DMS153 treated with DMSO at 0.1 percent for 48 hours (cell line): ENCODE measurements at regions not wholly inside any gene's neighbourhood (a gene's known extent, or its start where the extent isn't known, plus 50 kb on each side); places are given as distances from the start of the nearest gene placed in this dataset.
"Not testable (repeated sequence)": the region's sequence is repeated elsewhere in the genome, so short reads cannot be mapped to it uniquely, and the experiment has no call there.

Experiments used
- DNase-seq: peaks from one replicate; lab custom pipeline; 2025; ENCODE audit not compliant: unreplicated experiment; lab: John Stamatoyannopoulos, UW

DNA sequence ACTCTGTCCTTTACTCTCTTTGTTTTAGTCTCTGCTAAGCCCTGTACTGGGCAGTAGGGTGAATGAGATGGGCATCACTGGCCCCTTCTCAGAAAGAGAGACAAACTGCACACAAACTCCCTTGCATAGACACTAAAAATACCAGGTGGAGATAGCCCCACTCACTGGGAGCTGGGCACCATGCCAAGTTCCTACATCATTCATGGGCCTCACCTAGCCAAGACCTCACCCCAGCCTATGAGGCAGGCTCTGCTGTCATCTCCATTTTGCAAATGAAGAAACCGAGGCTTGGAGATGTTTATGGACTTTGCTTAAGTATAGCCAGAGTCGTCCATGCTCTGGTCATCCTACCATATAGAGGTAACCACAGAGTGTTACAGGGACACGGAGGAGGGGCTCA is 499.8 kb upstream of the CDH11 start:
- peak; percentile 20 for DNase-seq

DNA sequence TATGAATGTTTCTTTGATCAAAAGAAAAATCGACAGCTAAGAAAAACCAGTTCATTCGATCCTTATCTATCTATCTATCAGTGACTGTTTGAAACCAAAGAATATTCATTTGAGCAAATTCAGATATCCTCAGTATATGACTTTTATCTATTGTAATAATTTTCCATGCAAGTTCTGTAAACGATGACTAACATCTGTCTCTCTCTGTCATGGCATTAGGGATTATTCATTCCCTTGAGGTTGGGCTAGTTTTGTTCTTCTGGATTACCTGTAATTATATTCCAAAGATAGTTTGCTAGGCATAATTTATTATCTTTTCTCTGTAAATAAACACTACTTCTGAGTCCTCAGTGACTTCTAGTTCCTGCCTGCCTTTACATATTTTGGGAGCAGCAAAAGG is 497.7 kb upstream of the CDH11 start:
- no peak for DNase-seq

DNA sequence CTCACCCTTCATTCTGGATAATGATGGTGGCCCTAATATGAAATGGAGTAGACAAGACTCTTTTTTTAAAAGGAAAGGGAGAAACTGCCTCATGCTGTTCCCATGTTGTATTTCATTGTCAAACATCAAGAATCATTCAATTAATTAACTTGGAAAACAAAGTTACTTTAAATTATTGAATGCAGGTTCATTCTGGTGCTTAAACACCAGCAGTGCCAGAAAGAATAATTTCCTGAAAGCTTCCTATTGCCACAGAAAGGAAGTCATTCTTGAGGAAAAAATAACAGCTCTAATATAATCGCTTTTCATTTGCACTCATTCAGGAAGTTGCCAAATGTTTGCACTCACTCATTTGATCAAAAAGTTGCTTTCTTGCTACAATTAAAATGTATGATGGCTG is 497.1 kb upstream of the CDH11 start:
- DNase-seq, result no peak

DNA sequence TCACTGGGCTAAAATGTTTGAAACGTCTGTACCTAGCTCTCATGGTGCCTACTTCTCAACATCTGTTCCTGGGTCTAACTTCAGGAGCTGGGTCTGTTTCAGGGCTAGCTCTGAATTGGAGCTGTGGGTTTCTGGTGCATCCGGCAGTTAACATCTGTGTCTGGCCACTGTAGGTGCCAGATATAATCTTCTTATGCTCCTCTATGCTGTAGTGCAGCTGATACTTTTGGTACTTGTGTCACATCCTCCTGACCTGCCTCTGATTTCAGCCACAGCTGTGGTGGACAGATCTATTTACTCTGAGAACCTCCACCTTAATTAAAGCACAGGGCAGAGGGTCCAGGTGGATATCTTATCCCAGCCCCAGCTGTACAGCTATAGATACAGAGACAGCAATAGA is 496.5 kb upstream of the CDH11 start:
- DNase-seq, result no peak

DNA sequence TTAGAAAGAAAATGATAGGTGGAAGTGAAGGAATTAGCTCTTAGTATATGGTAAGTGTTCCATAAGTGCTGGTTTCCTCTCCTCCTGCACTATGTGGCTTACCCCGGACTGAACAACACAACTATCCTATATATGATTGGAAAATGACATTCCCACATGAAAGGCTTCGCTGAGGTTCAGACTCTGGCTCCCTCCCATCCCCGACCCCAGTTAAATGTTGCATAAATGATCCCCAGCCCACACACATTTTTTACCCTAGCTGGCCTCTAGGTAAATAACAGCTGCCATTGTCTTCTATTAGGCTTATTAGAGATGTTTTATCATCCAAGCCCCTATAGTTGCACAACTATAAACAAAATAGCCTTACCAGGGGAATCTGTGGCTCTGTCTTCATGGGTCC is 495.6 kb upstream of the CDH11 start:
- DNase-seq, result no peak

DNA sequence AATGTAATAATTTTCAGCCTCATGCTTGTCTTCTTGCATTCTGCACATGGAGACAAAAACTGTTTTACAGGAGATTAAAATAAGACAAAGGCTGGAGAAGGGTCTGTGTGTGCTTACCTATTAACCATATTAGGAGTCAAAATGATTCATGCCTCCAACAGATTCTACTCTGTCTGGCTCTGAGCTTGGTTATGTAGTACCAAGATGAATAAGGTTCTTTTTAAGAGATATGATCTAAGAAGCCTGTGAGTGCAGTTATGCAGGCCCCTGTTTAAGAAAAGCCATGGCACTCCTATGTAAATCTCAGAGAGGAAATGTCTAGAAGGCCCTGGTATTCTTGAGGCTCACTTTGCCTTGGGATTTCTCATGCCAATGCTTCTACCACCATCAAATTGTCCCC is 486.6 kb upstream of the CDH11 start:
- no peak for DNase-seq

DNA sequence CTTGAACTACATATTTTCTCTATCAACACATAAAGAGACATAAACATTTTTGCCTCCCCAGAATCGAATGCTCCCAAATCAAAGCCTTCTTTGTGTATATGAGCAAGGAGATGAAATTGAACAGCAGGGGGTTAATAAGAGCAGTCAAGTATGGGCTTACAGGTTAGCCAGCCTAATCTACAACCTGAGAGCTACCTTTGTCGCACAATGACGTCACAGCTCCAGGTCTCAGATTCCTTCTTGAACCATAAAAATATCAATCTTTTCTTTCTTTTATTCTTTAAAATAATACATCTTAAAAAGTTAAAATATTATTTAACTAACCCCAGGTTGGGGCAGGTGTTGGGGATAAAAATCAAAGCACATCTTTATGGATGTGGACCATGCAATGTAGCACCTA is 482.9 kb upstream of the CDH11 start:
- DNase-seq, result no peak

DNA sequence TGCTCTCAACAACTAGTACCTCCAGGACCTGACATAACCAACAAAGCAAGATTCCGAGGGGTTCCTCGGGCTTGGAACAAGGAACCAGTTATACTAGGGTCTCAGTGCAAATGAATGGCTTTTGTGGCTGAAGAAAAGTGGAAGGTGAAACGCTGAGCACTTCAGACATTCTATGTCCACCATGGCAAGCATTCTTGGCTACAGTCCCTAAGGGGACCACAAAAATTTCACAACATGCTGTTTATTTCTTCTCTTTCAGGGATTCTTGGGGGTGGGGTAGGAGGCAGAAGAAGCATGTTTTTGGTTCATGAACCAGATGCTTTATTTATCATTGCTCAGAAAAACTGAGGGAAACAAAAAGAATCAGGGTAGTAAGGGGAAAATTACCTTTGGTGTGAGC is 479.9 kb upstream of the CDH11 start:
- DNase-seq, result no peak

DNA sequence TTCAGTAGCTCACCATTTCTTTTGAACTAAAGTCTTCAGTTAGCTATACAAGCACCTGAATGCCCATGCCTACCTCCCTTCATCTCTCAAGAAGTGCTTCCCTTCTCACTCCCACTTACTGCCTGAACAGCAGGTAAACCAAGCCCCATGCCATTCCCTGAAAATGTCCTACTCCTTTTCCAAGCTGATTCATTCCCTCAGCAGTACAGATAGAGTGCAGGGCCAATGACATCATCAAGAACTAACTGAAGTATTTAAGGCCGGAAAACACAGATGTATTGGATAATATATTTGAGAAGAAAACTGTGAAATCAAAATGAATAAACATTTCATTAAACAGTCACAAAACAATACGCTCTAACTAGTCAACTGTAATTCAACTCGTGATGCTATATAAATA is 478.8 kb upstream of the CDH11 start:
- DNase-seq, result no peak

DNA sequence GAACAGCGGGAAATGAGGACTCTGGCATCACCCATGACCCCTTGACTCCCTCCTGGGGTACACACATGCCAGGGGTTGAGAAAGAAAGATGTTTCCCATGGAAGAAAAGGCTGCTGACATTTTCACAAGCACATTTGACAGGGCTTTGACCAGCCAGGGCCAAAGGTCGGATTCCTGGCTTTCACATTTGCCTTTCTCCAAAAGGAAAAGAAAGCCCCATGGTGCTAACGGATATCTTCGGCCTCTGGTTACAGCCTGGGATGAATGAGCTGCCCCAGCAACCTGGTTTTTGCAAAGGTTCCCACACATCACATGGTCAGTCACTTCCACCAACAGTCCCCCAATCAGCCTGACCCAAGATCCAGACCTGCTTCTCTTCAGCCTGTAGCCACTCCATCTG is 478.2 kb upstream of the CDH11 start:
- no peak for DNase-seq

DNA sequence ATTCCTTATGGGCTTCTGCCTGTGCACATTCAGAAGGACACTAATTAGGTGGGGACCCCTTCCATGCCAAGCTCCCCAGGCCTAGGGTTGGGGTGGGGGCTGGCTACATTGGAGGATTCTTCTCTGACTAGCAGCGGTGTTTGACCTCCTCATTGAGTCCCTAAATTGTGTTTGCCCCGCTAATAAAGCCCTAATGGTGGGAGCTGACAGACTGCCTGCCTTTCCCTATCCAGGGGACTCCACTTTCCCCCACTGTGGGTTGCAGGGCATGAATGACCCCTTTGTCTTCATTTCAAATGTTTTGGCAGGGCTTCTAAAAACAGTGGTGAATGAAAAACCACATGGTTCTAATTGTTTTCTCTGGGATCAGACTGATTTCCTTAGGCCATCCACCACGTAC is 476.8 kb upstream of the CDH11 start:
- no peak for DNase-seq

DNA sequence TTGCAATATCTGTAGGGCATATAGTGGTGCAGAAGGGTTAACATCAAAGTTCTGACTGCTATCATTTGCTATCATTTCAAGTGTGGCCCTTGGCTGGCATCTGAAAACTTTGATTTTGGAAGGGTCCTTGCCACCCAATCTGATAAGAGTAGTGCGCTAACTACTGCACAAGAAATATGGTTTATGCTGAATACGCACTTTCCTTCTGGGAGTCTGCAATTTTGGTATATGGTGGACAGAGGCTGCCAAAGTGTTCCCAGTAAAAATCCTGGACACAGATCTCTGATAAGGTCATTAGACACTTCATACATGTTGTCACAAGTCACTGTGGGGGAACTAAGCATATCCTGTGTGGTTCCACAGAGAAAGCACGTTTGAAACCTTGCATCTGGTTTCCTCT is 461.6 kb upstream of the CDH11 start:
- no peak for DNase-seq

DNA sequence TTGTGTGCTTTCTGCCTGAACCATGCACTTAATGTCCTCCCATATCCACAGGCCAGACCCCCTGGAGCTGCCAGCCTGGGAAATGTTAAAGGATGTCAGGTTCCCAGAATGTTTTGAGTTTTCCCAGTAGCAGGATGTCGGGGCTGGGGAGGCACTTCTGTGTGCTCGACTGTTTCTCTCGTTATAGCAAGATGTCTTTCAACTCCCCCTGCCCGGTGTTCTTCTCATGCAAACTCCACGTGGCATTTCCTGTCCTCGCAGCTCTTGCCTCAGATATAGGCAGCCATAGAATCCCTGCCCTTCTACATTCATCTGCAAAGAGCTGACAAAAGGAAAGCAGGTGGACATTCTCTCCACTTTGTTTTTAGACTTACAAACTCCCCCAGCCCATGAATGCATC is 457.2 kb upstream of the CDH11 start:
- DNase-seq, result no peak

DNA sequence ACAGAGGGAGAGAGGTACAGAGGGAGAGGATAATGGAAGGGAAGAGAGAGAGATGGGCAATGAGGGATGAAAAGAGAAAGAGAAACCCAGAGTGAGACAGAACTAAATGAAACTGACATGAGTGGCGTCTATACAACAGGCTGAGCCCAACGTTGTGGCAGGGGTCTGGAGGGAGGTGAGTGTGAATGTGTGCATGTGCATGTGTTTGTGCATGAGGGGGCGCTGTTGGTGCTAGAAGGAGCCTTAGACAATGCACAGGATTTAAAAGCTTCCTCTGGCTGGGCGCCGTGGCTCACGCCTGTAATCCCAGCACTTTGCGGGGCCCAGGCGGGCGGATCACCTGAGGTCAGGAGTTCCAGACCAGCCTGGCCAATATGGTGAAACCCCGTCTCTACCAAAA is 454.8 kb upstream of the CDH11 start:
- no peak for DNase-seq

DNA sequence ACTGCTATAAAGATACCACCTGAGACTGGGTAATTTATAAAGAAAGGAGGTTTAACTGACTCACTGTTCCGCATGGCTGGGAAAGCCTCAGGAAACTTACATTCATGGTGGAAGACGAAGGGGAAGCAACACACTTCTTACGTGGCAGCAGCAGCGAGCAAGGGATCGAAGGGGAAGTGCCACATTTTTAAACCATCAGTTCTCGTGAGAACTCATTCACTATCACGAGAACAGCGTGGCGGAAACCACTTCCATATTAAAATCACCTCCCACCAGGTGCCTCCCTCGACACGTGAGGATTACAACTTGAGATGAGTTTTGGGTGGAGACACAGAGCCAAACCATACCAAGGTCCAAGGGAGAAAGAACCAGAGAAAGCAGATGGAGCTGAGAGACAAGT is 454.3 kb upstream of the CDH11 start:
- no peak for DNase-seq

DNA sequence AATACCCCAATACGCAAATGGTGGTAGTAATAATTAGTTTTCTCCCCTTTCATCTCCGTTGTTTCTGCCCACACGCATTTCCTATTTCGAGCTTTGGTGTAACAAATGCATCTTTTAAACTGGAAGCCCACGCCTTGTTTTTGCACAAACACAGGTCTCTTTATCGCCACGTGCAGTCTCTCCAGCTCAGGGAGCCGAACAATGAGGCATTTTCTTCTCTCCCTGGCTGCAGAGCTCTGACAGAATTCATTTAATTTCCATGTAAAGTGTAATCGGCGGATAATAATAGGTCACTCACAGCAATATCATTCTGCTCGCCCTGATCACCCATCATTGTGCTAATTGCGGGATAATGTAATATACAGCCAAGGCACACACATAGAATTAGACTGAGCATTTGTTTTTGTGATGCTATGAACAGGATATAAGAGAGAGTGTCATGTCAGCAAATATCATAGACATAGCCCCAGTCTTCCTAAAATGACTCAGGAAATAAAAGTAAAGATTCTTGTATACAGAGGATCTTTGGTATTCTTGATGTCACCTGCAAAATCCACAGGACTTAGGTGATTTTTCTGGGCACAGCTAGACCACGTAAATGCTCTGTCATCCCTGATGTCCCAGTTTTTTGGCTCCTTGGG is 452.6 kb upstream of the CDH11 start:
- DNase-seq, result no peak

DNA sequence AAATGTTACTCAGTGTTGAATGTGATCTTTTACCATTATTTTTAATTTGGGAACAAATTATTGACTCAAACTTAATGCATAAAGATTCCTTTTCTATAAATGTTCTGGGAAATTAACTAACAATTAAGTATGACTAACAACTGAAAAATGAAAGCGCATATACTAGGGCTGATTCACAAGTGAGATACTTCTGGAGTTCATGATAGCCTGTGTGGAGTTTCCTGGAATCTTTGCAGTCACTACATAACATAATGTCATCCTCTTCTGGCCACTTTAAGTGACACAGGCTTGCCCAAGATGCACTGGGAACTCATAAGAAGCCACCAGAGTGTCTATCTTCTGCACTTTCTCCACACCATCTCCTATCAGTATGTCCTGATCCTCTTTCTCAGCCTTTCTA is 450.3 kb upstream of the CDH11 start:
- no peak for DNase-seq

DNA sequence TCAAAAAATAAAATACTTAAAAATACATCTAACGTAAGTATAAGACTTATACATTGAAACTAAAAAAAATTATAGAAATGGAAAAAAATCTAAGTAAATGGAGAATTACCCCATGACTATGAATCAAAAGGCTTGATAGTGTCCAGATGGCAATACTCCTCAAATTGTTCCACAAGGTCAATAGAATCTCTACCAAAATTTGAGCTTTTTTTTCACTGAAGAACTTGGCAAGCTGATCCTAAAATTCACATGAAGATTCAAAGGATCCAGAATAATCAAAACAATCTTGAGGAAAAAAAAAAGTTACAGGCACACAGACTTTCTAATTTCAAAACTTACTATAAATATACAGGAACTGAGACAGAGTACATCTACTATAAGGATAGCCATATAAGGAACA is 448.4 kb upstream of the CDH11 start:
- no peak for DNase-seq

DNA sequence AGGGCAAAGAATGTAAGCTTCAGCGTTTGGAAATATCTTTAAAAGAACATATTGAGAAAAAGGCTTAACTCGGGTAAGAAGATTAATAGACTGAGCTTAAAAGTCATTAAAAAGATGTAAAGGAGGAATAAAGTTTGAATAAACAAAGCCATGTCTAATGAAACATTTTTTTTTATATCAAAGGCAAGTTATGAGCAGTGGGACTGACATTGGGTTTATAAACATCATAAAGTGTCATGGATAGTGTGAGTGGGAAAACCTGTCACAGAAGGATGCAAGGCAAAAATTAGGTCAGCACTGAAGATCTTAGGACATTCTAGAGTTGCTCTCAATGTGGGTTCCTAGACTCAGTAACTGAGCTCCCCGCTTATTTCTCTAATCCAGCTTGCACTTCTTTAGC is 438.0 kb upstream of the CDH11 start:
- DNase-seq, result no peak

DNA sequence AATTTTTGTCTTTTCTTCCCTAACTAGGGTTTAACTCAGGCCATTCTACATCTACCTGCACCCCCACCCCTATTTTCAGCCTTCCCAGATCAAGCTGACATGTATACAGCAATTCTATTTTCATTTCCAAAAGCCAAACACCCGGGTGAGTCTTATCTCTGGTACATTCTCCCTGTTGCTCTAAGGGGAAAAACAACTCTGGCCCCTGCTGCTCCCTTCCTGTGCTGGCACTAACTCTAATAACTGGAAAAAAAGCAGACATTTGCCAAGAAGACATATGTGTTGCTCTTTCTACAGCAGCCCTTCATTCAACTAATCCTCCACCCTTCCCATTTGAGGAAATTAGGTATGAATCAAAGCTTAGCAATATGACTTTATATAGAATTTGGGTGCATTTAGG is 427.8 kb upstream of the CDH11 start:
- DNase-seq, result not testable (repeated sequence)

DNA sequence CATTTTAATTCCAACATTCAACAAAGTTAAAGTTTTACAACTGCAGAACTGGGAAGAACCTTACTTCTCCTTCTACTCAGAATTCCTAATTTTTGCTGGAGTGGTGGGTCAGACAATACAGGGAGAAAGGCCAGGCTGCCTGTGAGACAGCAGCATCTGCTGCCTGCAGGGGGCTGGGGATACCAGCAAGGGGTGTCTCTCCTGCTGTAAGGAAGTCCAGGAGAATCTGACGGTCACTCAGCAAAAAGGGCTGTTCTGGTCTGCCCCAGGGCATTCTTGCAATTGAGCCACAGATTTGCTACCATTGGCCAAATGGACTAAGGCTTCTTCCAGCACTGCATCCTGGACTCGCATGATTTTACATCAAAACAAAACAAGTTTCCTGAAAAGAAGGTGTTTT is 426.6 kb upstream of the CDH11 start:
- DNase-seq, result no peak

DNA sequence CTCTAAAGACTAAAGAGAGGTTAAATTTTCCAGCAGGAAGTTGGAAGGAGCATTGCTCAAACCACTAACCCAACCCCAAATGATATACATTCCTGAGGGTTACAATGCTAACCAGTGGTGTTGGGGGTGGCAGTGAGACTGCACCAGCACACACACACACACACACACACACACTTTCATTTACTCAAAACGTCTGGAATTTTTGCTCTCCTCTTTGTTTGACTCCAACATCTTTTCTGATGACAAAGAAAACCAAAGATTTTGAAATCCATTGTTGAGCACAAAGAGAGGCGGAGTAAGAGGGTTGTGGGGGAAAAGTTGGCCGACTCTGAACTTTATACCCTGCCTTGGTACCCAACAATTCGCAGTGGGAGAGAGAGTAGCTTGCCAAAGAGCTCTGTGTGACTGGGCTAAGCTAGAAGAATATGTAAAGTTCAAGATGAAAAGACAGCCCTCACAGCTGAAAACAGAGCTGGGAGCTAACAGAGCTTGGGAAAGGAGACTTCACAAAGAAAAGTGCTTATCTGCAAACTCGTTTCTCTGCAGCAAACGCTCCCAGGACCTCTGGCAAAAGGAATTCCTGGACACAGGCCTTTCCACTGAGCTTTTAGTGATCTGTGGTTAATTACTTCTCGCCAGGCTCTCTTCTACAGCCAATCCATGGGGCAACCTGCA is 426.0 kb upstream of the CDH11 start:
- no peak for DNase-seq

DNA sequence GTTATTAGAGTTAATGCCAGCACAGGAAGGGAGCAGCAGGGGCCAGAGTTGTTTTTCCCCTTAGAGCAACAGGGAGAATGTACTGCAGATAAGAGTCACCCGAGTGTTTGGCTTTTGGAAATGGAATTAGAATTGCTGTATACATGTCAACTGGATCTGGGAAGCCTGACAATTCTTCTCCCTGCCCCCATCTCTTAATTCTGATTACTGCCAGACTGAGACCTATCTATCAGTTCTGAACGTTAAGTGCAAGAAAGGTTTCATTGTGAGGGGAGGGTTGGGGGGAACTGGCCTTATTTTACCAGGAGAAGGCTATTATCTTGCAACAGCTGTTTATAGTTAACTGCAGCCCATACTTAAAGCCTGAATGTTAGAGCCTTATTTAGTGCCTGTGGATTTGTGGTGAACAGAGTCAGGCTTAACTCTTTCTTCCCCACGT is 424.5 kb upstream of the CDH11 start:
- DNase-seq, result no peak
